OCI-LY7 (cell line): ENCODE measurements at regions not wholly inside any gene's neighbourhood (a gene's known extent, or its start where the extent isn't known, plus 50 kb on each side); places are given as distances from the start of the nearest gene placed in this dataset.

Experiments
- EZH2phosphoT487 ChIP-seq: fragments of 200-600 bp; sonication (generic); IDR thresholded peaks from 2 replicates; pipeline ENCODE4 v1.6.1; 2018; ENCODE audit warnings: low read depth, borderline replicate concordance, mild to moderate bottlenecking, mixed run types, antibody characterized with exemption, low read length, moderate library complexity, mixed read lengths
- TF ChIP-seq, protein P1 (sequence below): fragments of 200-600 bp; sonication (generic); conservative IDR thresholded peaks from 2 replicates; pipeline ENCODE4 v1.5.1; 2014; ENCODE audit warnings: mild to moderate bottlenecking, antibody characterized with exemption, low read length, moderate library complexity, mixed read lengths

DNA sequence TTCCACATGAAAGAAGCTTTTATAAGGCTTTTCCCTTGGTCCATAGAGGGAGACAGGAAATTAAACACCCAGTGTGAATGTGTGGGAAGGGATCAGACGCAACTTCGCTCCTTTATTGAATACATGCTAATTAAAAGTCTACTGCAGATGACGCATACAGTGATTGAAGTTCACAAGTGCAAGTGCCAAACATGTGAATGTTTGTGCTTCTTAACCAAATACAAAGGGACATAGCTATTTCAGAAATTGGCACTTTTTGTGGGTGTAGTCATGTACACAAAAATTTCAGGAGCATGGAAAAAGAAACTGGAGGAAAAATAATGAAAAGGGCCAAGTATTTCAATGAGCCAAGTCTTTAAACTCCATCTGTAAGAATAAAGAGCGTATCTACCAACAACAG, 283.7 kb downstream of the SKAP2 start:
- TF ChIP-seq, protein P1, sequence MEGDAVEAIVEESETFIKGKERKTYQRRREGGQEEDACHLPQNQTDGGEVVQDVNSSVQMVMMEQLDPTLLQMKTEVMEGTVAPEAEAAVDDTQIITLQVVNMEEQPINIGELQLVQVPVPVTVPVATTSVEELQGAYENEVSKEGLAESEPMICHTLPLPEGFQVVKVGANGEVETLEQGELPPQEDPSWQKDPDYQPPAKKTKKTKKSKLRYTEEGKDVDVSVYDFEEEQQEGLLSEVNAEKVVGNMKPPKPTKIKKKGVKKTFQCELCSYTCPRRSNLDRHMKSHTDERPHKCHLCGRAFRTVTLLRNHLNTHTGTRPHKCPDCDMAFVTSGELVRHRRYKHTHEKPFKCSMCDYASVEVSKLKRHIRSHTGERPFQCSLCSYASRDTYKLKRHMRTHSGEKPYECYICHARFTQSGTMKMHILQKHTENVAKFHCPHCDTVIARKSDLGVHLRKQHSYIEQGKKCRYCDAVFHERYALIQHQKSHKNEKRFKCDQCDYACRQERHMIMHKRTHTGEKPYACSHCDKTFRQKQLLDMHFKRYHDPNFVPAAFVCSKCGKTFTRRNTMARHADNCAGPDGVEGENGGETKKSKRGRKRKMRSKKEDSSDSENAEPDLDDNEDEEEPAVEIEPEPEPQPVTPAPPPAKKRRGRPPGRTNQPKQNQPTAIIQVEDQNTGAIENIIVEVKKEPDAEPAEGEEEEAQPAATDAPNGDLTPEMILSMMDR: no peak
- no peak for TF ChIP-seq EZH2phosphoT487
